Ovary (tissue), 3 donors: ENCODE measurements at regions not wholly inside any gene's neighbourhood (a gene's known extent, or its start where the extent isn't known, plus 50 kb on each side); places are given as distances from the start of the nearest gene placed in this dataset.

ENCODE experiments used
- CTCF ChIP-seq, 3 donors: fragments of 450-650 bp in 2 of 3; fragments of 200-600 bp in 1 of 3; IDR thresholded peaks; one replicate each; pipeline versions ENCODE4 v1.5.1 to v1.8.0; 2016 to 2022; ENCODE audit warnings: antibody characterized with exemption in 3 of 3, mild to moderate bottlenecking in 1 of 3
- EP300 ChIP-seq: sonication (generic); formaldehyde crosslinking; IDR thresholded peaks from one replicate; pipeline ENCODE4 v1.6.1; 2017; ENCODE audit warnings: antibody characterized with exemption
- donor health status: DM: no; HTN: no; CAD: no.

- no peak for TF ChIP-seq CTCF (IDR thresholded peaks at IDR 0.05)
- TF ChIP-seq EP300 = no peak
Measured at GRCh38 chr2:184270660-184271059, 327.7 kb upstream of the ZNF804A start.
